Gastrocnemius medialis (tissue), 4 donors: ENCODE measurements at regions not wholly inside any gene's neighbourhood (a gene's known extent, or its start where the extent isn't known, plus 50 kb on each side); places are given as distances from the start of the nearest gene placed in this dataset.

ENCODE experiments used
- ATAC-seq, 2 donors: fragments of 150-250 bp; one replicate each; pipeline ENCODE4 v1.9.1; 2016
- DNase-seq, 2 donors: peaks; one replicate each; pipeline ENCODE4 v3.0.0-alpha.2; 2019
- H3K27ac ChIP-seq, 4 donors: fragments of 200-600 bp; sonication (generic); 1 replicate in 1 of 4; 2 replicates in 3 of 4; pipeline ENCODE4 v1.5.1; 2016 to 2018; ENCODE audit warnings: mild to moderate bottlenecking in 2 of 4, moderate library complexity in 1 of 4
- H3K27me3 ChIP-seq, 3 donors: fragments of 200-600 bp; sonication (generic) in 2 of 3; 1 replicate in 1 of 3; 2 replicates in 2 of 3; pipeline versions ENCODE4 v1.5.1 to v1.6.0; 2016 to 2019; ENCODE audit warnings: mild to moderate bottlenecking in 1 of 3, moderate library complexity in 1 of 3
- H3K36me3 ChIP-seq, 2 donors: fragments of 200-600 bp; sonication (generic) in 1 of 2; one replicate each; pipeline ENCODE4 v1.5.1; 2017 to 2018
- H3K4me1 ChIP-seq, 2 donors: fragments of 200-600 bp; sonication (generic) in 1 of 2; one replicate each; pipeline ENCODE4 v1.5.1; 2016 to 2017; ENCODE audit warnings: mild to moderate bottlenecking in 2 of 2
- H3K4me3 ChIP-seq, 4 donors: fragments of 200-600 bp; sonication (generic) in 3 of 4; 1 replicate in 1 of 4; 2 replicates in 3 of 4; pipeline ENCODE4 v1.5.1; 2016 to 2019; ENCODE audit warnings: mild to moderate bottlenecking in 2 of 4
- H3K9me3 ChIP-seq, 3 donors: fragments of 200-600 bp; sonication (generic) in 2 of 3; 1 replicate in 1 of 3; 2 replicates in 2 of 3; pipeline ENCODE4 v1.5.1; 2016 to 2019
- CTCF ChIP-seq, 5 experiments: fragments of 450-650 bp in 3 of 5; fragments of 200-600 bp in 2 of 5; sonication (generic) in 2 of 5; IDR thresholded peaks in 4 of 5; conservative IDR thresholded peaks in 1 of 5; 1 replicate in 4 of 5; 2 replicates in 1 of 5; pipeline ENCODE4 v1.5.1; 2016 to 2019; ENCODE audit warnings: antibody characterized with exemption in 5 of 5, mild to moderate bottlenecking in 3 of 5, moderate library complexity in 3 of 5
- POLR2A ChIP-seq, 2 donors: fragments of 450-650 bp; IDR thresholded peaks; one replicate each; pipeline ENCODE4 v1.6.1; 2017; ENCODE audit warnings: antibody characterized with exemption in 2 of 2, mild to moderate bottlenecking in 2 of 2, moderate library complexity in 2 of 2
- in situ Hi-C, 4 donors: fragments of 200-750 bp; cut with MboI; loops; one replicate each; pipeline versions ENCODE4 v1.15.0 to v1.8.0; 2017; ENCODE audit warnings: low sequenced_read_pairs in 4 of 4
- intact Hi-C: fragments of 100-400 bp; cut with DNase I; formaldehyde crosslinking; loops from one replicate; pipeline ENCODE4 v1.15.1; 2023; ENCODE audit warnings: low total_unique reads

- H3K36me3 ChIP-seq, result no peaks in the 10 kb centered on the region
- H3K9me3 ChIP-seq, result no peaks in the 10 kb centered on the region
- no peaks in the 10 kb centered on the region for H3K27me3 ChIP-seq
- in situ Hi-C loops, result no loop called here
- no peak overlapping the region for H3K4me3 ChIP-seq
- no peak for TF ChIP-seq CTCF (IDR thresholded peaks at IDR 0.05 in 4 of 5, conservative IDR thresholded peaks at IDR 0.05 in 1 of 5)
- no peak for TF ChIP-seq POLR2A (IDR thresholded peaks at IDR 0.05)
- DNase-seq, result no peak
- no peak overlapping the region for H3K27ac ChIP-seq
- no peaks in the 10 kb centered on the region for H3K4me1 ChIP-seq
- no peak for ATAC-seq
- intact Hi-C loops, result loop anchor here (10.0 kb wide), 1 partner anchor 64 kb away; no protein-coding TSS in a partner anchor
These were observed 252.6 kb downstream of the KLF13 start for GRCh38 chr15:31579282-31579681.

GRCh38 chr15:31579976-31580375 is 253.3 kb downstream of the KLF13 start:
- ATAC-seq (no peak), DNase-seq (no peak)
- Histone ChIP-seq H3K36me3 (no peaks in the 10 kb centered on the region), H3K4me1 (no peaks in the 10 kb centered on the region), H3K27me3 (no peaks in the 10 kb centered on the region), H3K27ac (no peak overlapping the region), H3K9me3 (no peaks in the 10 kb centered on the region), H3K4me3 (no peak overlapping the region)
- in situ Hi-C loops, result no loop called here
- TF ChIP-seq POLR2A (IDR thresholded peaks at IDR 0.05) (no peak), CTCF (IDR thresholded peaks at IDR 0.05 in 4 of 5, conservative IDR thresholded peaks at IDR 0.05 in 1 of 5) (no peak)
- intact Hi-C loops, result loop anchor here (10.0 kb wide), 1 partner anchor 65 kb away; no protein-coding TSS in a partner anchor

- in situ Hi-C loops (no loop called here), intact Hi-C loops (no loop called here)
- no peak for ATAC-seq
These were observed 257.6 kb downstream of the KLF13 start for GRCh38 chr15:31584195-31584594.

GRCh38 chr15:31585240-31585639 is 258.6 kb downstream of the KLF13 start:
- Histone ChIP-seq H3K36me3 (no peaks in the 10 kb centered on the region), H3K9me3 (no peaks in the 10 kb centered on the region), H3K4me1 (no peaks in the 10 kb centered on the region), H3K27me3 (no peaks in the 10 kb centered on the region), H3K27ac (no peak overlapping the region), H3K4me3 (no peak overlapping the region)
- DNase-seq, result no peak
- TF ChIP-seq POLR2A (IDR thresholded peaks at IDR 0.05) (no peak), CTCF (IDR thresholded peaks at IDR 0.05 in 4 of 5, conservative IDR thresholded peaks at IDR 0.05 in 1 of 5) (no peak)
- intact Hi-C loops (no loop called here), in situ Hi-C loops (no loop called here)
- no peak for ATAC-seq

More at GRCh38 chr15:31584195-31584594, 257.6 kb downstream of the KLF13 start:
- Histone ChIP-seq H3K4me1 (no peaks in the 10 kb centered on the region), H3K27ac (no peak overlapping the region), H3K36me3 (no peaks in the 10 kb centered on the region), H3K9me3 (no peaks in the 10 kb centered on the region), H3K4me3 (no peak overlapping the region), H3K27me3 (no peaks in the 10 kb centered on the region)
- TF ChIP-seq POLR2A (IDR thresholded peaks at IDR 0.05) (no peak), CTCF (IDR thresholded peaks at IDR 0.05 in 4 of 5, conservative IDR thresholded peaks at IDR 0.05 in 1 of 5) (no peak)
- DNase-seq, result no peak

GRCh38 chr15:31586841-31587240 is 260.2 kb downstream of the KLF13 start:
- intact Hi-C loops, result no loop called here
- DNase-seq, result no peak
- Histone ChIP-seq H3K27ac (no peak overlapping the region), H3K9me3 (no peaks in the 10 kb centered on the region), H3K27me3 (no peaks in the 10 kb centered on the region), H3K4me1 (no peaks in the 10 kb centered on the region), H3K36me3 (no peaks in the 10 kb centered on the region), H3K4me3 (no peak overlapping the region)
- TF ChIP-seq POLR2A (IDR thresholded peaks at IDR 0.05) (no peak), CTCF (IDR thresholded peaks at IDR 0.05 in 4 of 5, conservative IDR thresholded peaks at IDR 0.05 in 1 of 5) (no peak)
- in situ Hi-C loops, result no loop called here
- ATAC-seq, result no peak
